ENCODE measurements at regions not wholly inside any gene's neighbourhood (a gene's known extent, or its start where the extent isn't known, plus 50 kb on each side); places are given as distances from the start of the nearest gene placed in this dataset.

DNA sequence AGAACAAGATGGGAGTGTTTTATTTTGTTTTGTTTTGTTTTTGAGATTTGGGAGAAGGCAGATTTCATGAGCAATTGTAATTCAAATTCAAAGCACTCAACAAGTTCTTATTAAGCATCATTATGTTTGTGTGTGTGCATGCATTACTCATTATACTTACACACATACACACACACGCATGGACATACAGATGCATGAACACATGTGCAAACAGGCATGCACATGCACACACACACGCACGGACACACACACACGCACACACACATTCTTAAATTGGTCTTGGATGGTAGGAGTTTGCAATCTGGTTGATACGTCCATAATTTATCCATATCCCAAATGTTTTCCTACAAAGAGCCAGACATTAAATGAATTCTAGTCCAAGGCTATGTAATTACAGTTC is 702.8 kb downstream of the INHBA start:
- Histone ChIP-seq H3K9ac (ENCODE audit: low read length) (no peak overlapping the region), H3K9me2 (replicated peaks; ENCODE audit: insufficient read depth, low read length) (no peaks in the 10 kb centered on the region), H3K79me2 (ENCODE audit: insufficient read depth, low read length) (no peaks in the 10 kb centered on the region), H3F3A (ENCODE audit: insufficient read depth) (no peaks in the 10 kb centered on the region), H3K4me3 (ENCODE audit: insufficient read depth, low read length, poor library complexity, severe bottlenecking) (no peak overlapping the region), H3K4me2 (ENCODE audit: low read depth, low read length, poor library complexity, severe bottlenecking) (no peak overlapping the region), H3K9me3 (ENCODE audit: insufficient read depth, low read length) (no peaks in the 10 kb centered on the region), H4K20me1 (ENCODE audit: low read depth, low read length) (no peaks in the 10 kb centered on the region), H3K36me3 (ENCODE audit: low read length) (no peaks in the 10 kb centered on the region), H3K27me3 (ENCODE audit: low read length) (no peaks in the 10 kb centered on the region), H2AFZ (ENCODE audit: low read depth, low read length, severe bottlenecking) (no peak overlapping the region), H3K27ac (ENCODE audit: low read depth, low read length) (no peak overlapping the region)
- no peak for TF ChIP-seq CTCF (IDR thresholded peaks at IDR 0.05; ENCODE audit: insufficient read depth, low read length, poor library complexity, severe bottlenecking)
- no peak for TF ChIP-seq EZH2phosphoT487 (conservative IDR thresholded peaks at IDR 0.05; ENCODE audit: low read length)

GRCh38 chr7:40996233-40996677 is 706.6 kb downstream of the INHBA start:
- H3K9ac ChIP-seq (ENCODE audit: low read length), result no peak overlapping the region
- H3K27me3 ChIP-seq (ENCODE audit: low read length), result no peaks in the 10 kb centered on the region
- H3K27ac ChIP-seq (ENCODE audit: low read depth, low read length), result no peak overlapping the region
- no peaks in the 10 kb centered on the region for H3F3A ChIP-seq (ENCODE audit: insufficient read depth)
- no peak overlapping the region for H3K4me3 ChIP-seq (ENCODE audit: insufficient read depth, low read length, poor library complexity, severe bottlenecking)
- no peaks in the 10 kb centered on the region for H3K9me2 ChIP-seq (replicated peaks; ENCODE audit: insufficient read depth, low read length)
- no peaks in the 10 kb centered on the region for H3K79me2 ChIP-seq (ENCODE audit: insufficient read depth, low read length)
- no peaks in the 10 kb centered on the region for H3K36me3 ChIP-seq (ENCODE audit: low read length)
- no peak overlapping the region for H2AFZ ChIP-seq (ENCODE audit: low read depth, low read length, severe bottlenecking)
- no peaks in the 10 kb centered on the region for H3K9me3 ChIP-seq (ENCODE audit: insufficient read depth, low read length)
- no peak overlapping the region for H3K4me2 ChIP-seq (ENCODE audit: low read depth, low read length, poor library complexity, severe bottlenecking)
- TF ChIP-seq CTCF (IDR thresholded peaks at IDR 0.05; ENCODE audit: insufficient read depth, low read length, poor library complexity, severe bottlenecking), result no peak
- no peak for TF ChIP-seq EZH2phosphoT487 (conservative IDR thresholded peaks at IDR 0.05; ENCODE audit: low read length)
- H4K20me1 ChIP-seq (ENCODE audit: low read depth, low read length), result no peaks in the 10 kb centered on the region

DNA sequence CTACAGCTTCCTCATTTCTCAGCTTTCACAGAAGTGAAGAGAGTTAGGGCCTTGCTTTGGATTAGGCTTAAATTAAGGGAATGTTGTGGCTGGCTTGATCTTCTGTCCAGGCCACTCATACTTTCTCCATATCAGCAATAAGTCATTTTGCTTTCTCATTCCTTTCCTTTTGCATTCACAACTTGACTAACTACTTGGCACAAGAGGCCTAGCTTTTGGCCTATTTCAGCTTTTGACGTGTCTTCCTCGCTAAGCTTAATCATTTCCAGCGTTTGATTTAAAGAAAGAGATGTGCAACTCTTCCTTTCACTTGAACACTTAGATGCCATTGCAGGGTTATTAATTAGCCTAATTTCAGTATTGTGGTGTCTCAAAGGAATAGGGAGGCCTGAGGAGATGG is 712.0 kb downstream of the INHBA start:
- Histone ChIP-seq H3F3A (ENCODE audit: insufficient read depth) (no peaks in the 10 kb centered on the region), H4K20me1 (ENCODE audit: low read depth, low read length) (no peaks in the 10 kb centered on the region), H3K79me2 (ENCODE audit: insufficient read depth, low read length) (no peaks in the 10 kb centered on the region), H3K36me3 (ENCODE audit: low read length) (no peaks in the 10 kb centered on the region), H3K9me2 (replicated peaks; ENCODE audit: insufficient read depth, low read length) (no peaks in the 10 kb centered on the region), H3K9me3 (ENCODE audit: insufficient read depth, low read length) (no peaks in the 10 kb centered on the region), H3K9ac (ENCODE audit: low read length) (no peak overlapping the region), H3K27ac (ENCODE audit: low read depth, low read length) (no peak overlapping the region), H2AFZ (ENCODE audit: low read depth, low read length, severe bottlenecking) (no peak overlapping the region), H3K4me3 (ENCODE audit: insufficient read depth, low read length, poor library complexity, severe bottlenecking) (no peak overlapping the region), H3K27me3 (ENCODE audit: low read length) (no peaks in the 10 kb centered on the region), H3K4me2 (ENCODE audit: low read depth, low read length, poor library complexity, severe bottlenecking) (no peak overlapping the region)
- TF ChIP-seq CTCF (IDR thresholded peaks at IDR 0.05; ENCODE audit: insufficient read depth, low read length, poor library complexity, severe bottlenecking) (no peak), EZH2phosphoT487 (conservative IDR thresholded peaks at IDR 0.05; ENCODE audit: low read length) (no peak)

Measured in SU-DHL-6 (cell line).